ENCODE measurements at regions not wholly inside any gene's neighbourhood (a gene's known extent, or its start where the extent isn't known, plus 50 kb on each side); places are given as distances from the start of the nearest gene placed in this dataset.

DNA sequence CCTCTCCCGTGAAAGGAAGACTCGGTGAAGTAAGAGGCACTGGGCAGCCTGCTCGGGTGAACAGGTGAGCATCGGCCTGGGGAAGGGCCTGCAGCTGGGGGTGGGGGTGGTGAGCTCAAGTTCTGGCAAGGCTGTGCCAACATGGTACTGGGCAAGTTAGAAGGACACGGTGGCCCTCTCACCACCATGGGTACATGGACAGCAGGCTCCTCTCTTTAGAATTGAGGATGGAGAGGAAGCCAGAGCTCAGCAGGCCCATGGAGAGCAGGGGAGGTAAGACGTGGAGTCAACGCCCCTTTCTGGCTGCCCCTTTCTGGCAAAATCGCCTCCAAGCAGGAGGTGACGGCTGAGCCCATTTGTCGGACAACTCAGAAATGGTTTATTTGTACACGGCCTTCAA is 135.6 kb downstream of the ANKRD60 start:
- H3K9me3 ChIP-seq = no peaks in the 10 kb centered on the region
- TF ChIP-seq POLR2AphosphoS5 (IDR thresholded peaks at IDR 0.05) (no peak), EP300 (IDR thresholded peaks at IDR 0.05) (no peak), POLR2A (IDR thresholded peaks at IDR 0.05) (no peak)
- TF ChIP-seq, protein P1, sequence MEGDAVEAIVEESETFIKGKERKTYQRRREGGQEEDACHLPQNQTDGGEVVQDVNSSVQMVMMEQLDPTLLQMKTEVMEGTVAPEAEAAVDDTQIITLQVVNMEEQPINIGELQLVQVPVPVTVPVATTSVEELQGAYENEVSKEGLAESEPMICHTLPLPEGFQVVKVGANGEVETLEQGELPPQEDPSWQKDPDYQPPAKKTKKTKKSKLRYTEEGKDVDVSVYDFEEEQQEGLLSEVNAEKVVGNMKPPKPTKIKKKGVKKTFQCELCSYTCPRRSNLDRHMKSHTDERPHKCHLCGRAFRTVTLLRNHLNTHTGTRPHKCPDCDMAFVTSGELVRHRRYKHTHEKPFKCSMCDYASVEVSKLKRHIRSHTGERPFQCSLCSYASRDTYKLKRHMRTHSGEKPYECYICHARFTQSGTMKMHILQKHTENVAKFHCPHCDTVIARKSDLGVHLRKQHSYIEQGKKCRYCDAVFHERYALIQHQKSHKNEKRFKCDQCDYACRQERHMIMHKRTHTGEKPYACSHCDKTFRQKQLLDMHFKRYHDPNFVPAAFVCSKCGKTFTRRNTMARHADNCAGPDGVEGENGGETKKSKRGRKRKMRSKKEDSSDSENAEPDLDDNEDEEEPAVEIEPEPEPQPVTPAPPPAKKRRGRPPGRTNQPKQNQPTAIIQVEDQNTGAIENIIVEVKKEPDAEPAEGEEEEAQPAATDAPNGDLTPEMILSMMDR (IDR thresholded peaks at IDR 0.05) = no peak
- peaks cover 0 to 29% (median 0%) of the 10 kb centered on the region in 3 donors for H3K27me3 ChIP-seq
- H3K4me1 ChIP-seq = no peaks in the 10 kb centered on the region
- DNase-seq = no peak
- 79 to 88% (median 86%) methylated on average over 11 of the region's 11 CpGs for WGBS, 5 donors
- intact Hi-C loops (cut with DNase I; ENCODE audit: low total_unique reads) = no loop called here
- no peak overlapping the region for H3K4me3 ChIP-seq
- no peaks in the 10 kb centered on the region for H3K36me3 ChIP-seq
- no peak overlapping the region for H3K27ac ChIP-seq

DNA sequence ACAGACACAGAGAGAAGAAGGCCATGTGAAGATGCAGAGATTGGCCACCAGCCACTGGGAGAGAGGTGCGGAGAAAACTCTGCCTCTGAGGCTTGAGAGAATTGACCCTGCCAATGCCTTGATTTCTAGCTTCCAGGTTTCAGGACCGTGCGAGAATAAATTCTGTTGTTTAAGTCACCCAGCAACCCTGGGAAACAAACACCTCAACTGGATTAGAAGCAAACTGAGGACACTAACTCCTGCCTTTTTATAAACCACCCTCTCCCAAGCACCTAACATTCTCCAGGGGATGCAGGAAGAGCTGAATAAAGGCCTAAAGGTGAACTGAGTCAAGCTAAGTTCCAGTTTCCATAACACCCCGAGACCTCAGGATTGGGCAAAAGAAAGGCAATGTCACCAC is 136.1 kb downstream of the ANKRD60 start:
- intact Hi-C loops (cut with DNase I; ENCODE audit: low total_unique reads) = no loop called here
- no peak for TF ChIP-seq POLR2A (IDR thresholded peaks at IDR 0.05)
- TF ChIP-seq, protein P1 (IDR thresholded peaks at IDR 0.05) = no peak
- H3K9me3 ChIP-seq = no peaks in the 10 kb centered on the region
- DNase-seq = no peak
- no peak overlapping the region for H3K27ac ChIP-seq
- H3K27me3 ChIP-seq = peaks cover 0 to 24% (median 0%) of the 10 kb centered on the region in 3 donors
- WGBS, 5 donors = 80 to 95% (median 90%) methylated on average over 4 of the region's 4 CpGs
- H3K36me3 ChIP-seq = no peaks in the 10 kb centered on the region
- H3K4me1 ChIP-seq = no peaks in the 10 kb centered on the region
- no peak overlapping the region for H3K4me3 ChIP-seq

- no peaks in the 10 kb centered on the region for H3K4me1 ChIP-seq
- intact Hi-C loops (cut with DNase I; ENCODE audit: low total_unique reads) = no loop called here
- no peak overlapping the region for H3K27ac ChIP-seq
- no peak overlapping the region for H3K4me3 ChIP-seq
- no peaks in the 10 kb centered on the region for H3K9me3 ChIP-seq
- WGBS, 5 donors = 76 to 86% (median 78%) methylated on average over 8 of the region's 8 CpGs
- H3K36me3 ChIP-seq = no peaks in the 10 kb centered on the region
- DNase-seq = no peak
- TF ChIP-seq EP300 (IDR thresholded peaks at IDR 0.05) (no peak), POLR2AphosphoS5 (IDR thresholded peaks at IDR 0.05) (no peak), POLR2A (IDR thresholded peaks at IDR 0.05) (no peak)
- TF ChIP-seq, protein P1 (IDR thresholded peaks at IDR 0.05) = no peak
- H3K27me3 ChIP-seq = peaks cover 0 to 19% (median 0%) of the 10 kb centered on the region in 3 donors
These were observed 136.6 kb downstream of the ANKRD60 start for GRCh38 chr20:58091810-58092209.

DNA sequence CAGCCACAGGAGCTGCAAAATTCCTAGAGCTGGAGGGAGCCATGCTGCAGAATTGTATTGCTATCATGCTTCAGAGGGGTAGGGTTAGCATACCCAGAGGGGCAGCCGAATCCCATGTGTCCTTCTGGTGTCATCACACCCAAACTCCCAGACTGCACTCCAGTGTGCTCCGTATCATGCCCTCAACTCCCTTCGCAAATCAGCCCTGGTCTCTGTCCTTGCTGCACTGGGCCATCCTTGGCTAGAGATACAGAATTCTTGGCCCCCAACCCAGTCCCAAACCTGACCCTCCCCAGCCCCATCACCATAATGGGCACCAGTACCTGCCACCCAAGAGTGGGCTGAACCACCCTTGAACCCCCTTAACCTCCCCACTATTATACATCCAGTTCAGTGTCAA is 138.3 kb downstream of the ANKRD60 start:
- H3K4me3 ChIP-seq = no peak overlapping the region

More for the DNA sequence above, 138.3 kb downstream of the ANKRD60 start:
- Histone ChIP-seq H3K36me3 (no peaks in the 10 kb centered on the region), H3K9me3 (no peaks in the 10 kb centered on the region), H3K27ac (no peak overlapping the region), H3K4me1 (no peaks in the 10 kb centered on the region), H3K27me3 (peaks cover 0 to 19% (median 0%) of the 10 kb centered on the region in 3 donors)
- TF ChIP-seq, protein P1 (IDR thresholded peaks at IDR 0.05) = no peak
- TF ChIP-seq POLR2AphosphoS5 (IDR thresholded peaks at IDR 0.05) (no peak), EP300 (IDR thresholded peaks at IDR 0.05) (no peak), POLR2A (IDR thresholded peaks at IDR 0.05) (no peak)
- no peak for DNase-seq
- intact Hi-C loops (cut with DNase I; ENCODE audit: low total_unique reads) = no loop called here
- 86 to 95% (median 90%) methylated on average over 3 of the region's 3 CpGs for WGBS, 5 donors
